ENCODE measurements at regions not wholly inside any gene's neighbourhood (a gene's known extent, or its start where the extent isn't known, plus 50 kb on each side); places are given as distances from the start of the nearest gene placed in this dataset.
"Not testable (repeated sequence)": the region's sequence is repeated elsewhere in the genome, so short reads cannot be mapped to it uniquely, and the experiment has no call there.

DNA sequence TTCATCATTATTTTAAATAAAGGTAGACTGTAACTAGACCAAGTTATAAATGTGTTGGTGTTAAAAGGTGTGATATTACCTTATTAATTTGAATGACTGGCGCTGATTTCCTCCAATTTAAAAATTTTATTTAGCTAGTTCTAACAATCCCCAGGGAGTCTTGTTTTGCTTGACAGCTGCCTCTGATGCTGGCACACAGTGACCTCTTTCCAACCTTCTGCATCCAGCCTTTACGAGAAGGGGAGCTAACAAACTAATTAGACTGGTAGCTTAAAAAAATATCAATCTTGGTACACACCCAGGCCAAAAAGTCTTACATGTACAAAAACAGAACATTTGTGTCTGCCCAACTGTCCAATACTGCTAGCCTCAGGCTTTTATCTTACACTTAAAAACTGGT lies 51.8 kb upstream of the ENPEP start:
- no peak for DNase-seq (ENCODE audit: low spot score)

GRCh38 chr4:110418641-110419040 lies 57.3 kb upstream of the ENPEP start:
- no peak for DNase-seq (ENCODE audit: low spot score)

- no peak for DNase-seq (ENCODE audit: low spot score)
These were observed 58.8 kb upstream of the ENPEP start for GRCh38 chr4:110417136-110417535.

DNA sequence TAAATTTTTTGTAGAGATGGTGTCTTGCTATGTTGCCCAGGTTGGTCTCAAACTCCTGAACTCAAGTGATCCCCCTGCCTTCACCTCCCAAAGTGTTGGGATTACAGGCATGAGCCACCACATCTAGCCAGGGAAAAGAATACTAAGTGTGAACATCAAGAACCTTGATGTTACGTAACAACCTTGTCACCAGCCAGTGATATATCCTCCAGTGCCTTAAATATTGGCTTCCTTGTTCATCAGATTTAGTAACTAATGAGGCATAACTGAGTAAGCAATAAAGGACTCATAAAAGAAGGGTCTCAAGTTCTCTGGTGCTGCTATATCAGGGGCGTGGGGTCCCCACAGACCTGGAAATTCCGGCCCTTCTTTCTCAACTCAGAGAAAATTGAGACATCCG lies 60.5 kb upstream of the ENPEP start:
- DNase-seq (ENCODE audit: low spot score) = no peak

GRCh38 chr4:110415041-110415440 lies 60.9 kb upstream of the ENPEP start:
- DNase-seq (ENCODE audit: low spot score) = no peak

DNA sequence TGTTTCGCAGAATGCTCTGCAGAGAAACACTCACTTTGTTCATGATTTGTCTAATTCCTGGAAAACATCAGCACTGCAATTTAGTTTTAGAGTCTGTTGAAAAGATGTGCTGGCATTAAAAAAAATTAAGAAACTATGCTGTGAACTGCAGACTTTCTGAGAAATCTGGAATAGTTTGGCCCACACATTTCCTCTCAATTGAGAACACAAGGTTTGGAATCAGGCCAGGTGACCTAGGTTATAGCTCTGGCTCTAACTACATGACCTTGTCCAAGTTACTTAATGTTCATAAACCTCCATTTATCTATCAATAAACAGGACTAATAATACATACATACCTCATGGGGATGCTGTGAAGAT lies 61.4 kb upstream of the ENPEP start:
- DNase-seq (ENCODE audit: low spot score) = no peak

DNA sequence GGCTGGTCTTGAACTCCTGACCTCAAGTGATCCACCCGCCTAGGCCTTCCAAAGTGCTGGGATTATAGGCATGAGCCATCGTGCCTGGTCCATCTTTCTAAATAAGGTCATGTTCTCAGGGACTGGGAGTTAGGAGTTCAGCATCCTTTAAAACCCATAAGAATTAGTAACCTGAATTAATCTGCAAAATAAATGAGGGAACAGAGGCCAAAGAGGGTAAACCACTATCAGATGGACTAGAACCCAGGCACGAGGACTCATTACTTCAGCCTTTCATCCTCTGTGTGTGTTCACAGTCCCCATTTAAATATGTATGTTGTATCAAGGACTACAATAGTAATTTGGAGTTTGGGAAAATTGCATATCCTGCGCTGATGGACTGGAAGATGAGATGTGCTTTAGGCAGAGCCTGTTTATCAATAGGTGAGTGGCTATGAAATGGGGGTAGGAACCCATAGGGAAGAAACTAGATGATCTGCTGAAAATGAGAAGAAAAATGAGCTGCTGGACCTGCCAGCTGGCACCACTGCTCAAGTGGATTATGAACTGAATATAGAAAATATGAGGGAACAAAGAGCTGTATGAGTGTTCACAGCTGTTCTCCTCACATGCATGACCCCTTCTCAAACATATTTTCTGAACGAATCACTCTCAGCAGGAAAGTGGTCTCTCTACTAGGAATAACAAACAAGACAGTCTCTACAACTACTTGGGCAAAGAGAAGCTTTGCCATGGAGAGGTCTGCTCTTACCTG lies 62.0 kb upstream of the ENPEP start:
- DNase-seq (ENCODE audit: low spot score) = not testable (repeated sequence)

GRCh38 chr4:110412354-110413065 lies 63.4 kb upstream of the ENPEP start:
- no peak for DNase-seq (ENCODE audit: low spot score)

GRCh38 chr4:110411574-110412011 lies 64.4 kb upstream of the ENPEP start:
- no peak for DNase-seq (ENCODE audit: low spot score)

DNA sequence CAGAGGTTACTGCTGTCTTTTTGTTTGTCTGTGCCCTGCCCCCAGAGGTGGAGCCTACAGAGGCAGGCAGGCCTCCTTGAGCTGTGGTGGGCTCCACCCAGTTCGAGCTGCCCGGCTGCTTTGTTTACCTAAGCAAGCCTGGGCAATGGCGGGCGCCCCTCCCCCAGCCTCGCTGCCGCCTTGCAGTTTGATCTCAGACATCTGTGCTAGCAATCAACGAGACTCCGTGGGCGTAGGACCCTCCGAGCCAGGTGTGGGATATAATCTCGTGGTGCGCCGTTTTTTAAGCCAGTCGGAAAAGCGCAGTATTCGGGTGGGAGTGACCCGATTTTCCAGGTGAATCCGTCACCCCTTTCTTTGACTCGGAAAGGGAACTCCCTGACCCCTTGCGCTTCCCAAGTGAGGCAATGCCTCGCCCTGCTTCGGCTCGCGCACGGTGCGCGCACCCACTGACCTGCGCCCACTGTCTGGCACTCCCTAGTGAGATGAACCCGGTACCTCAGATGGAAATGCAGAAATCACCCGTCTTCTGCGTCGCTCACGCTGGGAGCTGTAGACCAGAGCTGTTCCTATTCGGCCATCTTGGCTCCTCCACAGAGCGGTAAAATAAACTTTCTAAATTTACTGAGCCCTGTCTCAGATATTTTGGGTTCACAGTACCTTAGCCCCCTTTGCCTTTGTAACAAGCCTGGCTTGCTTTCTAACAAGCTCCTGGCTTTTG lies 64.9 kb upstream of the ENPEP start:
- DNase-seq (ENCODE audit: low spot score) = not testable (repeated sequence)

- DNase-seq (ENCODE audit: low spot score) = no peak
These were observed 75.9 kb upstream of the ENPEP start for GRCh38 chr4:110400086-110400485.

- not testable (repeated sequence) for DNase-seq (ENCODE audit: low spot score)
These were observed 76.9 kb upstream of the ENPEP start for GRCh38 chr4:110399046-110399445.

- DNase-seq (ENCODE audit: low spot score) = no peak
These were observed 79.0 kb upstream of the ENPEP start for GRCh38 chr4:110396963-110397362.

GRCh38 chr4:110395421-110395820 lies 80.5 kb upstream of the ENPEP start:
- DNase-seq (ENCODE audit: low spot score) = no peak

GRCh38 chr4:110394871-110395270 lies 81.1 kb upstream of the ENPEP start:
- DNase-seq (ENCODE audit: low spot score) = no peak

DNA sequence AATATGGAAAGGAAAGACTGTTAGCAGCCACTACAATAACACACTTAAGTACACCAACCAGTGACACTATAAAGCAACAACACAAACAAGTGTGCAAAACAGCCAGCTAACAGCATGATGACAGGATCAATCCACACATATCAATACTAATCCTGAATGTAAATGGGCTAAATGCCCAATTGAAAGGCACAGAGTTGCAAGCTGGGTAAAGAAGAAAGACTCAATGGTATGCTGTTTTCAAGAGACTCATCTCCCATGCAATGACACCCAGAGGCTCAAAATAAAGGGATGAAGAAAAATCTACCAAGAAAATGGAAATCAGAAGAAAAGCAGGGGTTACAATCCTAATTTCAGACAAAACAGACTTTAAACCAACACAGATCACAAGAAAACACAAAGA lies 94.2 kb upstream of the ENPEP start:
- no peak for DNase-seq (ENCODE audit: low spot score)

GRCh38 chr4:110372485-110372884 lies 103.5 kb upstream of the ENPEP start:
- DNase-seq (ENCODE audit: low spot score) = no peak

DNA sequence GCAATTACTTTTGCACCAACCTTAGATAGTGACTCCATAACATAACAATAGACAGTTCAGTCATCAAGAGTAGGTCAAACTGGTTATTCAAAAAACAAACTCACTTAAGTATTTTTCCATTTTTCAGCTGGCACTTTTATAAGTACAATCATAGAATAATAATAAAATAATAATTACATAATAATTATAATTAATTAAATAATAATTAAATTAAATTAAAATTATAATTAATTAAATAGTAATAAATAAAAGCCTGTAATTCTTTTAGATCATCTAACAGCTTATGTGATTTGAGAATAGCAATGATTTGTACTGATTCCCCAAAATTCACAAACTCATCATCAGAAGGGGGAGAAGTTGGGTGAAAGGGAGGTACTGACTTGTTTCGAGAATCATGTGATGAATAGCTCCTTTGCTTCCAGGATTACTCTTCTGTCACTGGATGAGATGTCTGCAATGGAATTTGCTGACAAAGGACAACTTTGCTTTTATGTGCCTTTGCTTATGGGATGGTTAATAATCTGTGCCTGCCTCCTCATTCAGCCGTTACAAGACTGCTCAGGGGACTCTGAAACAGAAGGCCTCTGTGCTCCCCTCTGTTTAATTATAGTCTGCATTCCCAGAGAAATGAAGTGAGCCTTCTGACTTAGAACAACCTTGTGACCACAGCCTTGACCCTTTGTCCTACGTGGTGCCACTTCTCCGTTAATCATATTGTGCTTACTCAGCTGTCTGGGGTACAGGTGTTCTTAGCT lies 104.8 kb upstream of the ENPEP start:
- peak; percentile 63 for DNase-seq (ENCODE audit: low spot score)

DNA sequence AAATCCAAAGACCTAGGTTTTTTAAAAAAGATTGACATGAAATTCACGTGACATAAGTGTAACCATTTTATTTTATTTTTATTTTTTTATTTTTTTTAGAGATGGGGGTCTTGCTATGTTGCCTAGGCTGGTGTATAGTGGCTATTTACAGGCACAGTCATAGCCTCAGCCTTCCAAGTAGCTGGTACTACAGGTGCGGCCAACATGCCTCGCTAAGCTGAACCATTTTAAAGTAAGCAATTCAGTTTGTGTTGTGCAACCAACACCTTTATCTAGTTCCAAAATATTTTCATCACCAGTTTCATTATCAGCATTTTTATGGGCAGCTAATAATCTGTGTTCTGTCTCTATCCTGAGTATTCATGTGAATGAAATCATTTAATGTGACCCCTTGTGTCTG lies 107.5 kb upstream of the ENPEP start:
- DNase-seq (ENCODE audit: low spot score) = no peak

DNA sequence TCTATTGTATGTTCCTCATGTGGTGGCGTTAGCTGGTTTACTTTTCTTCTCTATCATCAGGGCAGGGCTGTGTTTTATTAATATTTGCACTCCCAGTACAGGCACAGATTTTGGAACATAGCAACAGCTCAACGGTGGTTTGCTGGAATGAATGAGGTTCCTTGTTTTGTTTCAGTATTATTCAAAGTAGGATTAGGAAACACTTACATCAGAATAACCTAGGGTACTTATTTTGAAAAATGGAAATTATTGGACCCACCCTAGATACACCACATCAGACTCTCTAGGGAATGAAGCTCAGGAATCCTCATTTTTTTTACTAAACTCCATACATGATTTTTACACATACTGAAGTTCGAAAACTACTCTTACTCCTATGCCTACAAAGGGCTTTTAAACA lies 108.8 kb upstream of the ENPEP start:
- no peak for DNase-seq (ENCODE audit: low spot score)

- no peak for DNase-seq (ENCODE audit: low spot score)
These were observed 110.2 kb upstream of the ENPEP start for GRCh38 chr4:110365761-110366160.

- DNase-seq (ENCODE audit: low spot score) = no peak
These were observed 110.9 kb upstream of the ENPEP start for GRCh38 chr4:110364911-110365520.

Measured in COLO829 (cell line).